ENCODE measurements at regions not wholly inside any gene's neighbourhood (a gene's known extent, or its start where the extent isn't known, plus 50 kb on each side); places are given as distances from the start of the nearest gene placed in this dataset.

DNA sequence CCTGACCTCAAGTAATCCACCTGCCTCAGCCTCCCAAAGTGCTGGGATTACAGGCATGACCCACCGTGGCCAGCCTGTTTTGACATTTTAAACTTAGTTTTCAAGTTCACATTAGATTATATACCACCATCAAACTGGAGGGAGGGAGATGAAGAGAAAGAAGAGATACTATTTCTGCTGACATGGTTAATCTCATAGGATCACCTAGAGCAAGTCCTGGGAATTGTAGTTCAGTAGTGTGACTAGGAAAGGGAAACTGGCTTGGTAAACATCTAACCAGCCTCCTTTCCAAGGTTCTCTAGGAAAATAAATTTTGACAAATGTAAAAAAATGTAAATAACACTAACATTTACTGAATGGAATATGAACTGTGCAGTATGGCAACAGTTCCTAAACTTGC lies 120.5 kb upstream of the ASCC3 start:
- TF ChIP-seq, protein P1, sequence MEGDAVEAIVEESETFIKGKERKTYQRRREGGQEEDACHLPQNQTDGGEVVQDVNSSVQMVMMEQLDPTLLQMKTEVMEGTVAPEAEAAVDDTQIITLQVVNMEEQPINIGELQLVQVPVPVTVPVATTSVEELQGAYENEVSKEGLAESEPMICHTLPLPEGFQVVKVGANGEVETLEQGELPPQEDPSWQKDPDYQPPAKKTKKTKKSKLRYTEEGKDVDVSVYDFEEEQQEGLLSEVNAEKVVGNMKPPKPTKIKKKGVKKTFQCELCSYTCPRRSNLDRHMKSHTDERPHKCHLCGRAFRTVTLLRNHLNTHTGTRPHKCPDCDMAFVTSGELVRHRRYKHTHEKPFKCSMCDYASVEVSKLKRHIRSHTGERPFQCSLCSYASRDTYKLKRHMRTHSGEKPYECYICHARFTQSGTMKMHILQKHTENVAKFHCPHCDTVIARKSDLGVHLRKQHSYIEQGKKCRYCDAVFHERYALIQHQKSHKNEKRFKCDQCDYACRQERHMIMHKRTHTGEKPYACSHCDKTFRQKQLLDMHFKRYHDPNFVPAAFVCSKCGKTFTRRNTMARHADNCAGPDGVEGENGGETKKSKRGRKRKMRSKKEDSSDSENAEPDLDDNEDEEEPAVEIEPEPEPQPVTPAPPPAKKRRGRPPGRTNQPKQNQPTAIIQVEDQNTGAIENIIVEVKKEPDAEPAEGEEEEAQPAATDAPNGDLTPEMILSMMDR (IDR thresholded peaks at IDR 0.05), result no peak
- no peak for TF ChIP-seq POLR2A (IDR thresholded peaks at IDR 0.05)

All from thyroid gland (tissue), 4 donors.